NCI-H526 treated with DMSO at 0.1 percent for 48 hours (cell line): ENCODE measurements at regions not wholly inside any gene's neighbourhood (a gene's known extent, or its start where the extent isn't known, plus 50 kb on each side); places are given as distances from the start of the nearest gene placed in this dataset.

Experiments used
- DNase-seq: peaks from one replicate; lab custom pipeline; 2025; lab: John Stamatoyannopoulos, UW

GRCh38 chr4:126238013-126238412 is 923.3 kb downstream of the FAT4 start:
- no peak for DNase-seq

DNA sequence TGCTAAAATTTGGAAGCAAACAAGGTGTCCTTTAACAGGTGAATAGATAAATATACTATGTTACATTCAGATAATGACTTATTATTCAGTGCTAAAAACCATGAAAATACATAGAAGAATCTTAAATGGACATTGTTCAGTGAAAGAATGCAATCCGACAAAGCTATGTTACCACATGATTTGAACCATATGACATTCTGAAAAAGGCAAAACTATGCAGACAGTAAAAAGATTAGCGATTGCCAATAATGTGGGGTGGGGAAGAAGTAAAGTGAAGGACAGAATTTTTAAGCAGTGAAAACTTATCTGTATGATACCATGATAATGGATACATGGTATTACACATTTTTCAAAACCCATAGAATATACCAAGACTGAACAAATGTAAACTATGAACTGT is 926.9 kb downstream of the FAT4 start:
- DNase-seq = no peak

- DNase-seq = no peak
Measured at GRCh38 chr4:126242679-126243390, 928.1 kb downstream of the FAT4 start.

DNA sequence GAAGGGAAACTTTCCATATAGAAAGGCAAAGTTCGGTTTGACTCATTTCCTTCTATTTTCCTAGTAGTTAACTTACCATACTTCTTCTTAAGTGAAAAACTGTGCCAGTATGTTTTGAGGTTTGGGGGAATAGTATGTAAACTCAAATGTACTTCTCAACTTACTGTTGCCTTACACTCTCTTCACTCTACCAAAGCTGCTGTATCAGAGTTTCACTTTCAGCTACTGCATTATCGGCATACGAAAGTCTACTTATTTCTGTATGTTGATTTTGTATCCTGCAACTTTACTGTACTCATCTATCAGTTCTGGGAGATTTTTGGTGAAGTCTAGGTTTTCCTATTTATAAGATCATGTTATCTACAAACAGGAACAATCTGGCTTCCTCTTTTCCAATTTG is 932.7 kb downstream of the FAT4 start:
- no peak for DNase-seq

DNA sequence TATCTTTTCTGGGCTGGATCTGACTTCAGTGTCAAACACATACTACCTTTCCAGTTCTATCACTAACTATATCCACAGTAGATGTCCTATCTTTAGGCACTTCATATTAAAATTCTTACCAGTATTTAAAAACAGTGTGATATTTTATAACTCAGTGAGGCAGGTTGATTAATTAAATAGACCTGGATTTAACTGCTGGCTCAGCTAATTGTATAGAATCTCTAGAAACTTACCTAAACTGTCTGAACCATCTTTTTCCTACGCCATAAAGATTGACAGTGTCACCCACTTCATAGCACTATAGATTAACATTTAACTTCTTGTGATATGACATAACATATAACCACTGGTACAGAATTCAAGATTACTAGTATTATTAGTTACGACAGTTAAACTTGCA is 935.3 kb downstream of the FAT4 start:
- no peak for DNase-seq

- DNase-seq = no peak
Measured at GRCh38 chr4:126251169-126251568, 936.4 kb downstream of the FAT4 start.

- no peak for DNase-seq
Measured at GRCh38 chr4:126262665-126263064, 947.9 kb downstream of the FAT4 start.

DNA sequence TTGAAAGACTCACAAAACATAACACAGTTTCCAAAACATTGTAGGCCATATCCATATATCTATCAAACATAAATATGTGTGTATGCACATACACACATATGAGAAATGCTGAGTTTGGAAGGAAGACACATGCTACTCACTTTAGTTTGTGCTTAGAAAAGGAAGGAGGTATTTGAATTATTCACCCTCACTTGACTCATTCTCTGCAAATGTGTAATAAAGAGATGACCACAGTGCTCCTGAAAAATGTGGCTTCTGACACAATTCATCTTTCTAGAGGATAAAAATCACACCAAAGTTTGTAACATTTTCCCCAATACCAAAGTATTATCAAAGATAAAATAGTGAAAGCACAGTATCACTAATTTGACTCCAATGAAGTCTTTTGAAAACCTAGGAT is 950.1 kb downstream of the FAT4 start:
- DNase-seq = no peak

- DNase-seq = no peak
Measured at GRCh38 chr4:126265888-126266287, 951.1 kb downstream of the FAT4 start.

DNA sequence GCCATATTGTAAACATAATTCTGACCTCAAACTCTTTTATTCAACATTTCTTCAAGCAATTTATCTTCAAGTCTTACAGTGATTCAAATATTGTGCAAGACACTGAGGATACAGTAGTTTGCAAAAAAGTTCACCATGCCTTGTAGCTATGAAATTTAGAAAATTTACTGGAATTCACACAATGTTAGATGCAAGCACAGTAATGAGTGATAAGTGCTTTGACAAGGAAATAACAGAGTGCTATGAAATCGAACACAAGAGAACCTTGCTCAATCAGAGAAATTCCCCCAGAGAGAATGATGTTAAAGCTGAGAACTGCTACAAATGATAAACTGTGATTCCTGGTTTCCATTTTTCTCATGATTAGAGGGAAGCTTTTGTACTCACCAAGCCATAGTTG is 952.9 kb downstream of the FAT4 start:
- DNase-seq = no peak

- DNase-seq = no peak
Measured at GRCh38 chr4:126268106-126268505, 953.4 kb downstream of the FAT4 start.

DNA sequence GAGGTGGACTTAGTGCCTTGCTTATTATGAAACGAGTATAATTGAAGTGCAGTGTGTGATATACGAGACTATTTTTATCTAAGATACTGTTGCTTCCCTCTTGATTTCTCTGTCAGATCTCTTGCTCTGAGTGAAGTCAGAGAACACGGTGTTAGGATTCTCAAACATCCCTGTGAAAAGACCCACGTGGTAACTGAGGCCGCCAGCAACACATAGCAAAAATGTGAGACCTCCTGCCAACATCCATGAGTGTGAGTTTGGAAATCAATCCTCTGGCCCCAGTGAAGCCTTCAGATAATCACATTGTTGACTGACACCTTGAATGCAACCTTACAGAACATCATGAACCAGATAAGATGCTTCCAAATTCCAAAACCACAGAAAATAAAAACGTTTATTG is 954.4 kb downstream of the FAT4 start:
- DNase-seq = no peak

DNA sequence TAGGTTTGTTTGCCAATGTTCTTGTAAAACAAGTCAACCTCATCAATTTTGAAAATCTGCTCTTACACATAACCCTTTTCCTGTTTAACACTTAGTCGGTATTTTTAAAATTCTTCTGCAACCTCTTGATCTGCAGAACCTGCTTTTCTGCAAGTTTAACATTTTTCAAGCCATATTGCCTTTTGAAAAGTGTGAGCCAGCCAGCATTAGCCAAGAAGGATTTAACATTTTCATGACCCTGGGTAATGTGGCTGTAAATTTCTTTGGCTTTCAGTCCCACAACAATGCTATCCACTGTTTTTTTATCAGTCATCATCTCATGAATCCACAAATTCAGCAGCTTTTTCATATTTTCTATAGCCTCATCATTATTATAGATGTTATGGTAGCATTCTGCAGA is 956.5 kb downstream of the FAT4 start:
- DNase-seq = no peak

DNA sequence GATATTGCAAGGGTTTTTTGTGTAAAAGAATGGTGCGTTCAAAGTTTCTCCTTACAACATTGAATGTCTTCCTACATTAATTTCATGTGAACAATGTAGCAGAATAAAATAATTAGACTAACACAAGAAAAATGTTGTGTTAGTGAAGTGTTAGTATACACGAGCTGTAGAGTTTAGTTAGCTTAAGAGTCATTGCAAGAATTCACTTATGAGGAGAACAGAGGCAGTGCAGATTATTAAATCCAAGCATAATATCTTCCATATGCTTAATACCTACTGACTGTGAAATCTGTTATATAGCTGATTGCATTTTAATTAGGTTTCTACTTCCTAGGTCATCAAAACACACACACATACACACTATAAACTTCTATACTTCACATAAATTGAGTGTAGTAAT is 959.0 kb downstream of the FAT4 start:
- DNase-seq = no peak

DNA sequence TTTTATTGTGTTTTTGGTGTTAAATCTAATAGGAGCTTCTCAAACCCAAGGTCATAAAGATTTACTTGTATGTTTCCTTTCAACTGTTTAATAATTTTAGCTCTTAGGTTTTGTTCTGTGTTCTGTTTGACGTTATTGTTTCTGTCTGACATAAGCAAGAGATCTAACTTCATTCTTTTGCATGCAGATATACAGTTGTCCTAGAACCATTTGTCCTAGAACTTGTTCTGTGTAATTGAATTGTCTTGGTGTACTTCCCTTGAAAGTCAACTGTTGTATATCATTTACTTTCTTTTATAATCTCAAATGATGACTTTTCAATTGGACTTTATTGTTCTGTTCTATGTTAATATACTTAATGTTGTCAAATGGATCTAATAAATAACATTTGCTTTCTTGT is 977.1 kb downstream of the FAT4 start:
- DNase-seq = no peak

DNA sequence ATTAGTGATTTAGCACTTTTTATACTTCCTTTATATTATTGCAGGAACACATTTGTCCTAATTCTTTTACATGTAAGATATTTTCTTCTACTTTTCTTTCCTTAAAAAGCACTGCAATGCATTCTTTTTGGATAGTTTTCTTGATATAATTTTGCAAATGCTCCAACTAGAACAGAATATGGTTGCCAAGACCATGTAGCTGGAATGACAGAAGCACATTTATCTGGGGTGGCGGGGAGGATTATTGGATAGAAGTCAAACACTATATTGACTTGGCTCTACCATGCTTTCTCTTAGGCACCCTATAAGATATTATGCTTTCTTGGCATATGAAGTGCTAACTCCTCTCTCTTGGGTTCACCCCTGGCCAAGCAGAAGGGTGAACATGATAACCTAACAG is 983.5 kb downstream of the FAT4 start:
- DNase-seq = no peak

- DNase-seq = no peak
Measured at GRCh38 chr4:126306152-126306869, 991.6 kb downstream of the FAT4 start.

GRCh38 chr4:126318376-126318775 is 1003.6 kb downstream of the FAT4 start:
- no peak for DNase-seq

DNA sequence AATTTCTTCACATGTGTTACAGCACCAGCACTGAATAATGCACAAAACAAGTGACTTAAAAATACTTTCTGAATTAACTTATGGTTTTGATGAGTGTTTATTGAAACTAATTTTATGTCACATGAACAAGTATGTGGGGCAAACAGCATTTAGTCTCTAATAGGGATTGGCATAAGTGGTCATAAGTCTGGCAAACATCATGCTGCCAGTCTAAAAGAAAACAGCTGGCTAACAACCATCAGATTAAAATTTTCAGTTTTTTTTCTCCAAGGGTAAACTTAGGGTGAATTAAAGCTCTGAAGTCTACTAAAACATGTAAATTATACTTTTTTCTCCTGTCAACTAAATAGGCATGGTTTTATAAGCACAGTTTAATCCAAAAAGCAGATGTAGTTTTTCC is 1014.2 kb downstream of the FAT4 start:
- no peak for DNase-seq

DNA sequence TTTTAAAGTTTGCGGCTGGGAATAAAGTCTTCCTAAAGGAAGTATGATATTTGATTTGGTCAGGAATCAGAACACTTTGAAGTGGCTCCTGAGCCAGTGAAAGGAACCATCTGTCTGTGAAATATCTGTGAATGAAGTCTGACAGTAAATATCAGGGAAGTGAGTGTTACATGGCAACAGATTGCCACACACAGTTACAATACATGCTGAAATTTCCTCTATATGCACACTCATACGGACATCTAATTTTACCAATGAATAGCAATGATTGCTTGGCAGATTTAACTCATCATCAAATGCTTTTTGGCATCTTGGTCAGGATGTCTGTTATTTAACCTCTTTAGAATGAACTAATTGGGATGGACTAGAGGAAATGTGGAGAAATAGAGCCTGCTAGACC is 1023.8 kb downstream of the FAT4 start:
- no peak for DNase-seq

DNA sequence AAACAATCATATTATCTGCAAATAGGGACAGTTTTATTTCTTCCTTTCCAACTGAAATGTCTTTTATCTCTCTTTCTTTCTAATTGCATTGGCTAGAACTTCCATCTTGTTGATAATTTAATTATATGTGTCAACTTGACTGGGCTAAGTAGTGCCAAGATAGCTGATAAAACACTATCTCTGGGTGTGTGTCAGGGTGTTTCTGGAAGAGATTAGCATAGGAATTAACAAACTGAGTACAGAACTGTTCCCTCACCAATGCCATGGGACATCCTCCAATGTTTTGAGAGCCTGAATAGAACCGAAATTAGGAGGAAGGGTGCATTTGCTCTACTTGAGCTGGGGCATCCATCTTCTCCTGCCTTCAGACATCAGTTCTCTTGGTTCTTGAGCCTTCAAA is 1027.2 kb downstream of the FAT4 start:
- no peak for DNase-seq

DNA sequence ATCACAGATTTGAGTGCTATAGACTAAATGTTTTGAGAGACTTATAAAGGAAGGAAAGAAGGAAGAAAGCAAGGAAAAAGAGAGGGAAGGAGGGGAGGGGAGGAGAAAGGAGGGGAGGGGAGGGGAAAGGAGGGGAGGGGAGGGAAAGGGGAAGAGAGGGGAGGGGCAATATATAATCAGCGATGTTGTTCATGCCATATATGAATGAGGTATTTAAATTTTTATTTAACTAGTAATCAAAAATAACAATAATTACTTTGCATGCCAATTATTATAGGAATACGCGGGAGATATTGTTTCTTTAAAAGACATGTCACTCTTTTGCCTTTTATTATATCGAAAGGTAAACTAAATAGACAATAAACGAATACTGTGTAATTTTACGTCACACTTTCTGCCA is 1029.7 kb downstream of the FAT4 start:
- DNase-seq = no peak

- DNase-seq = no peak
Measured at GRCh38 chr4:126346654-126347053, 1031.9 kb downstream of the FAT4 start.

DNA sequence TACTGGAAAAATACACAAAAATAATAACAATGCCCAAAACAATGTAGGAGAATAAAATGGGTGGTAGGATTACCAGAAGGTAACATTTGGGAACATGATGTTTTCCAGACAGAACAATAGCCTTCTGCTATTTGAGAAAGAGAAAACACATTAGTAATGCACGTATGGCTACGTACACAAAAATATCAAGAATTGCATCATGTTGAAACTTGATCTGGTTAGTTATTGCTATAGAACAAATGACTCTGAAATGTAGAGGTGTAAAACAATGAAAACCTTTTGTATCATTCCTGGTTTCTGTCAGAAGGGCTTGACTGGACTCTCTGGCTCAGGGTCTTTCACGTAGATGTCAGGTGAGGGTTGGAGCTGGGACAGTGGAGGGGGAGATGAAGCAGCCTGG is 1040.0 kb downstream of the FAT4 start:
- DNase-seq = no peak
